ENCODE measurements at regions not wholly inside any gene's neighbourhood (a gene's known extent, or its start where the extent isn't known, plus 50 kb on each side); places are given as distances from the start of the nearest gene placed in this dataset.

- no peak for TF ChIP-seq CTCF (IDR thresholded peaks at IDR 0.05; ENCODE audit: low read depth, low read length, missing input control)
- TF ChIP-seq HNF4G (IDR thresholded peaks at IDR 0.05) = no peak
- TF ChIP-seq TAF1 (conservative IDR thresholded peaks at IDR 0.05) = no peak
- no peak for TF ChIP-seq ZBTB33 (IDR thresholded peaks at IDR 0.05)
- no peak for TF ChIP-seq EGR1 (IDR thresholded peaks at IDR 0.05; ENCODE audit: low read depth in 2 of 2)
- TF ChIP-seq NR2F2 (IDR thresholded peaks at IDR 0.05) = no peak
- no peak for TF ChIP-seq RXRA (IDR thresholded peaks at IDR 0.05)
- no peak for TF ChIP-seq MAX (IDR thresholded peaks at IDR 0.05)
Measured at GRCh38 chr7:109967406-109967805, 1123.5 kb upstream of the LRRN3 start.

All from liver (tissue), 3 donors.